Panc1 (cell line): ENCODE measurements at regions not wholly inside any gene's neighbourhood (a gene's known extent, or its start where the extent isn't known, plus 50 kb on each side); places are given as distances from the start of the nearest gene placed in this dataset.

Experiments
- POLR2AphosphoS5 ChIP-seq: IDR thresholded peaks from 2 replicates; pipeline ENCODE4 v1.6.1; 2012; ENCODE audit warnings: mild to moderate bottlenecking, low read depth, low read length, moderate library complexity
- TF ChIP-seq, protein P1 (sequence below): fragments of 450-650 bp; IDR thresholded peaks from 2 replicates; pipeline ENCODE4 v1.5.1; 2017; ENCODE audit warnings: mild to moderate bottlenecking
- TF ChIP-seq, protein P2 (sequence below), 2 experiments: IDR thresholded peaks; 2 replicates each; pipeline ENCODE4 v1.6.1; 2011 to 2012; ENCODE audit warnings: low read depth in 2 of 2, control low read depth in 1 of 2, low read length in 1 of 2, mild to moderate bottlenecking in 1 of 2, moderate library complexity in 1 of 2; ENCODE audit not compliant: insufficient read depth in 1 of 2

DNA sequence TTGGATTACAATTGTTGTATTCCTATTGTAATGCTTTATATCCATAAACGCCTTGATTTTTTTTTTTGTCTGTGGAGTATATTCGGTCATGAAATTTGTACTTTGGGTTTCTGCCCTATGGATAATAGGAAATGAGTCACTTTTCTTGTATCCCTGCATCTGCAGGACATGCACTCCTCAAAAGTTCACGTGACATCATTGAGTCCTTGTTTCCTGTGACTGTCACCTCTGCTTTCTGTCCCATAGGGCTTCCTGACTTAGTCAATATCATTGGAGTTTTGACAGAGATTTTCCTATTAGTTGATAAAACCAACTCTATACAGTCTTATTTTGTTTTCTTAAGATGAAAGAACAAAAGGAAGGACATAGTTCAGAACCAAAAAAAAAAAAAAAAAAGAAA, 356.3 kb downstream of the MAT2B start:
- TF ChIP-seq, protein P1, sequence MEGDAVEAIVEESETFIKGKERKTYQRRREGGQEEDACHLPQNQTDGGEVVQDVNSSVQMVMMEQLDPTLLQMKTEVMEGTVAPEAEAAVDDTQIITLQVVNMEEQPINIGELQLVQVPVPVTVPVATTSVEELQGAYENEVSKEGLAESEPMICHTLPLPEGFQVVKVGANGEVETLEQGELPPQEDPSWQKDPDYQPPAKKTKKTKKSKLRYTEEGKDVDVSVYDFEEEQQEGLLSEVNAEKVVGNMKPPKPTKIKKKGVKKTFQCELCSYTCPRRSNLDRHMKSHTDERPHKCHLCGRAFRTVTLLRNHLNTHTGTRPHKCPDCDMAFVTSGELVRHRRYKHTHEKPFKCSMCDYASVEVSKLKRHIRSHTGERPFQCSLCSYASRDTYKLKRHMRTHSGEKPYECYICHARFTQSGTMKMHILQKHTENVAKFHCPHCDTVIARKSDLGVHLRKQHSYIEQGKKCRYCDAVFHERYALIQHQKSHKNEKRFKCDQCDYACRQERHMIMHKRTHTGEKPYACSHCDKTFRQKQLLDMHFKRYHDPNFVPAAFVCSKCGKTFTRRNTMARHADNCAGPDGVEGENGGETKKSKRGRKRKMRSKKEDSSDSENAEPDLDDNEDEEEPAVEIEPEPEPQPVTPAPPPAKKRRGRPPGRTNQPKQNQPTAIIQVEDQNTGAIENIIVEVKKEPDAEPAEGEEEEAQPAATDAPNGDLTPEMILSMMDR, result no peak
- TF ChIP-seq, protein P2, sequence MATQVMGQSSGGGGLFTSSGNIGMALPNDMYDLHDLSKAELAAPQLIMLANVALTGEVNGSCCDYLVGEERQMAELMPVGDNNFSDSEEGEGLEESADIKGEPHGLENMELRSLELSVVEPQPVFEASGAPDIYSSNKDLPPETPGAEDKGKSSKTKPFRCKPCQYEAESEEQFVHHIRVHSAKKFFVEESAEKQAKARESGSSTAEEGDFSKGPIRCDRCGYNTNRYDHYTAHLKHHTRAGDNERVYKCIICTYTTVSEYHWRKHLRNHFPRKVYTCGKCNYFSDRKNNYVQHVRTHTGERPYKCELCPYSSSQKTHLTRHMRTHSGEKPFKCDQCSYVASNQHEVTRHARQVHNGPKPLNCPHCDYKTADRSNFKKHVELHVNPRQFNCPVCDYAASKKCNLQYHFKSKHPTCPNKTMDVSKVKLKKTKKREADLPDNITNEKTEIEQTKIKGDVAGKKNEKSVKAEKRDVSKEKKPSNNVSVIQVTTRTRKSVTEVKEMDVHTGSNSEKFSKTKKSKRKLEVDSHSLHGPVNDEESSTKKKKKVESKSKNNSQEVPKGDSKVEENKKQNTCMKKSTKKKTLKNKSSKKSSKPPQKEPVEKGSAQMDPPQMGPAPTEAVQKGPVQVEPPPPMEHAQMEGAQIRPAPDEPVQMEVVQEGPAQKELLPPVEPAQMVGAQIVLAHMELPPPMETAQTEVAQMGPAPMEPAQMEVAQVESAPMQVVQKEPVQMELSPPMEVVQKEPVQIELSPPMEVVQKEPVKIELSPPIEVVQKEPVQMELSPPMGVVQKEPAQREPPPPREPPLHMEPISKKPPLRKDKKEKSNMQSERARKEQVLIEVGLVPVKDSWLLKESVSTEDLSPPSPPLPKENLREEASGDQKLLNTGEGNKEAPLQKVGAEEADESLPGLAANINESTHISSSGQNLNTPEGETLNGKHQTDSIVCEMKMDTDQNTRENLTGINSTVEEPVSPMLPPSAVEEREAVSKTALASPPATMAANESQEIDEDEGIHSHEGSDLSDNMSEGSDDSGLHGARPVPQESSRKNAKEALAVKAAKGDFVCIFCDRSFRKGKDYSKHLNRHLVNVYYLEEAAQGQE (IDR thresholded peaks at IDR 0.05; ENCODE audit: insufficient read depth in 1 of 2, low read depth in 2 of 2, low read length in 1 of 2), result no peak
- no peak for TF ChIP-seq POLR2AphosphoS5
